Forelimb muscle (tissue), 1 donor: ENCODE measurements at regions not wholly inside any gene's neighbourhood (a gene's known extent, or its start where the extent isn't known, plus 50 kb on each side); places are given as distances from the start of the nearest gene placed in this dataset.

Experiments used
- DNase-seq: peaks from one replicate; pipeline ENCODE4 v3.0.0-alpha.2; 2013; ENCODE audit warnings: low read depth

DNA sequence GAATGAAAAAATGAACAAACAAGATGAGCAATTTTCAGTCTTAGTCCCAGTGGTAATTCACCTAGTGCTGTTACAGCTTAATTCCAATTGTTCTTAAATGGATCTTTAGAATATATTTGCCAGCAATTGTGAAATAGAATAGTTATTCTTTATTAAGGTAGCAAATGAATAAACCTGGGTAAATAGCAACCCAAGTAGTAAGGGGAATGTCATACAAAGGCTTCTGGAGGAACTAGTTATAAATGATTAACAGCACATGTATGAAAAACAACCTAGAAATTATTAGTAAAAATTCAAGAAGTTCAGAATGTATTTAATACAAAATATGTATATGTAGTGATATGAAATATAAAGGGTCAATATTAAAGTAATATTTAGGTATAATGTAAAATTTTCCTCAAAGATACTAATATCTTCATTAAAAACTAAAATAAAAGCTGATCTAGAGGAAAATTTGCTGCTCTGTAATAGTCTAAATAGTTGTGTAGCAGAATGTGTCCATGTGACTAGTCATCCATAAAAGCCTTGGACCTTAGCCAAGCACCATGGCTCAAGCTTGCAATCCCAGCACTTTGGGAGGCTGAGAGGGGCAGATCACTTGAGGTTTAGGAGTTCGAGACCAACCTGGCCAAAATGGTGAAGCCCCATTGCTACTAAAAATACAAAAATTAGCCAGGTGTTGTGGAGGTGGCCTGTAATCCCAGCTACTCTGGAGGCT lies 535.9 kb upstream of the ATXN8OS start:
- no peak for DNase-seq

GRCh38 chr13:69567514-69567913 lies 540.1 kb upstream of the ATXN8OS start:
- no peak for DNase-seq

DNA sequence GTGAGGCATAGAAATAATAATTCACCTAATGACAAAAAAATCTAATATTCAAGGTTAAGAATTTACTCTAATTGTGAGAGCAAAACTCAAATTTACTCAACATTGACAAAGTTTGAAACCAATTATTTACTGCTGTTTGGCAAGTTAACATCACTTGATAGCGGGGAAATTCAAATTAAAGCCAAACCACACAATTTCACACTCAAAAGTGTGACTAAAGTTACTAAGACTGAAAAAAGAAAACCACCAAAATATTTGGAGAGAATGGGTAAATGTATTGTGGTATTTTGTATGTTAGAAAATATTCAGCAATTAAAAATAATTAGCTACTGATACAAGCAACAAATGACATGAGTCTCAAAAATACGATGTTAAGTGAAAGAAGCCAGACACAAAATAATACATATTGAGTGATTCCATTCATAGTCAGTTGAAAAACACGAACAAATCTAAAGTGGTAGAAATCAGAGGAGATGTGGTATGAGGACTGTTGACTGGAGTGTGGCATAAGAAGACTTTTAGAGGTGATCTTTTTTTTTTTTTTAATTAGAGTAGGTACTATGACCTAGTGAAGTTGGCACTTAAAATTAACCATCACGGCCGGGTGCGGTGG lies 541.4 kb upstream of the ATXN8OS start:
- DNase-seq: no peak

- no peak for DNase-seq
Observed at GRCh38 chr13:69565334-69565733, 542.3 kb upstream of the ATXN8OS start.

DNA sequence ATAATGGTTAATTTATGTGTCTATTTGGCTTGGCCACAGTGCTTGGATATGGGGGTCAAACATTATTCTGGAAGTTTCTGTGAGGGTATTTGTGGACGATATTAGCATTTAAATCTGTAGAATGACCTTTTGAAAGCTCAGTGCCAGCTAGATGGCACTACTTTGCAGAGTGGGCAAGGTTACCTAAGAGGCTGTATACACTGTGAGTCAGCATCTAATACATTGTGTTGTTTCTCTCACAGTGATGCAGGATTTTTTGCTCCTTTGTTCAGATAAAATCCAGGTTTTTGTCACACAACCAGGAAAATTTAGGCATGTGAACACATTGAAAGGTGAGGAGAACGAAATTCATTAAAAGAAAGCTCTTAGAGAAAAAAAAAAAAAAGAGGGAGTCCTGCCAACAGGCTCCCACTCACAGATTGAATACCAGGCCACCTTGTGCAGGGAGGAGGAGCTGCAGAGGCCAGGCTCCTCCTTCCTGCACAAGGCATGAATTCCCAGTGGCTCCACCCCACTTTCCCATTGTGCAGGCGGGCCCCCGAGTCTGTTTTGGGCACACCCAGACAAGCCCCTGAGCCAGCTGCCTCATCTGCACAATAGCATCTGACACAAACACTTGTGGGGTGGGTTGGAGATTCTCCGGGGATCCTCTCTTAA lies 551.0 kb upstream of the ATXN8OS start:
- DNase-seq: no peak

GRCh38 chr13:69553976-69554375 lies 553.6 kb upstream of the ATXN8OS start:
- no peak for DNase-seq

GRCh38 chr13:69551193-69551592 lies 556.4 kb upstream of the ATXN8OS start:
- DNase-seq: no peak

GRCh38 chr13:69547780-69548179 lies 559.8 kb upstream of the ATXN8OS start:
- no peak for DNase-seq

- no peak for DNase-seq
Observed at GRCh38 chr13:69545551-69545950, 562.1 kb upstream of the ATXN8OS start.

- DNase-seq: no peak
Observed at GRCh38 chr13:69524459-69525150, 583.0 kb upstream of the ATXN8OS start.

DNA sequence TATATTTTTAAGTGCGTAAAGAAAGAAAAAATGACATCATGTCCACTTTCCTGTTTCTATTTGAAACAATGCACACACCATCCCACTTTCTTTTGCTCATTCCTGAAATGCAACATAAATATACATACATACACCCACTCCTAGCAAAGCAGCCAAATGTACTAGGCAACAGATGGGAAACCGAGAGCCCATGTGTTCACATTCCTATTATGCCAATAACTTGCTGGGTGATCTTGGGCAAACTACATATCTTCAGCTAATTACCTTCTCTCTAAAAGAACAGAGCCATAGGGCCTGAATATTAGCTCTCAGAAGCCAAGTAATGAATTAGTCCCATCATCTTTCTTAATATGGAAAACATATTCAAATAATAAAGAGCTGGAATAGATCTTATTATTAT lies 610.6 kb upstream of the ATXN8OS start:
- DNase-seq: no peak

DNA sequence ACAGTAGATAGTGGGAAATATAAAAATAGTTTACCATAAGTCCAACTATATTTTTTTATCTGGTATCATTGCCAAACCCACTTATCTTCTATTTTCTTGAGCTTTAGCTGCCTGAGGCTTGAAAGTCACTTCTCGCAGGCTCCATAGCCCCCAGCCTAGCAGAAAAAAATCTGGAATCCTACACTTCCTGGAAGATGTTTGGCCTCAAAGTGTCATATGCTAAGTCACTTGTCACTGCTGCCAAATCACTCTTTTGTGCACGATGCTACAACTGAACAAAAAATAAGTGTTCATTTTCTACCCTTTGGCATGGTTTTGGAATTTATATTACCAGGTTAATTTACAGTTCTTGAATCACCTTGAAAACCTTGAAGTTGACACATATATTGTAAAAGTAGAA lies 612.5 kb upstream of the ATXN8OS start:
- no peak for DNase-seq

- no peak for DNase-seq
Observed at GRCh38 chr13:69487576-69487975, 620.0 kb upstream of the ATXN8OS start.

GRCh38 chr13:69485991-69486592 lies 621.5 kb upstream of the ATXN8OS start:
- no peak for DNase-seq

DNA sequence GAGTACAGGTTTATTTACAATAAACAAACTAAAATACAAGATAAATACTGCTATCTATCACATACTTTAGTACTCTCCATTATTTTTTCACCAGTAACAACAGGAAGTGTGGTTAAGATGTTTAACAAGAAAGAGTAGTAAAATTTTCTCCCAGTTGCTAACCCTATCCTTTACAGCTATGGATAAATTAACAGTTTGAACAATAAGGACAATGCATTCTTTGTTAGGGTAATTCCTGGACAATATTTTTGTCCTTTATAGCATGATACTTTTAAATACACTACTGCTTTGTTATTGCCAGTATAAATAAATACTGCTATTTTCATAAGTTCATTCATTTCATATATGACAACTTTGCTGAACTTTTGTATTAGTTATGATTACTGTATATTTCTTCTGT lies 630.2 kb upstream of the ATXN8OS start:
- DNase-seq: no peak

- DNase-seq: no peak
Observed at GRCh38 chr13:69474011-69474685, 633.5 kb upstream of the ATXN8OS start.

DNA sequence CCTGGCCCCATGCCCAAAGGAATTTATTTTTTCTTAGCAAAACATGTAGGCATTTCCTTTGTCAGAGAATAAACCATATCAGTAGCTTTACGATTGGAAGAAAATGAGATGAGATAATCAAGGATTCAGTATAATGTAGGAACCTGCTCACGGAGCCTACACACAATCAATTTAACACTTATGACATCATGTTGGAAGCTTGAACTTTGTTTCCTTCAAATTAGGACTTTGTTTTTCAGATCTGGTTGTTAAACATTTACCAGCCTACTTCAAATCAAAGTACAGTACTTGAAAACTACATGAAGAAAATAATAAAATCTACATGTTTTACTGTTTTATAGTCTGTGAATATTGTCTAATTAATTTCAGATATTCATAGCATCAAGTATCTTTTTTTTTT lies 639.0 kb upstream of the ATXN8OS start:
- DNase-seq: no peak

- no peak for DNase-seq
Observed at GRCh38 chr13:69461397-69461796, 646.2 kb upstream of the ATXN8OS start.

- DNase-seq: no peak
Observed at GRCh38 chr13:69459346-69459745, 648.3 kb upstream of the ATXN8OS start.

DNA sequence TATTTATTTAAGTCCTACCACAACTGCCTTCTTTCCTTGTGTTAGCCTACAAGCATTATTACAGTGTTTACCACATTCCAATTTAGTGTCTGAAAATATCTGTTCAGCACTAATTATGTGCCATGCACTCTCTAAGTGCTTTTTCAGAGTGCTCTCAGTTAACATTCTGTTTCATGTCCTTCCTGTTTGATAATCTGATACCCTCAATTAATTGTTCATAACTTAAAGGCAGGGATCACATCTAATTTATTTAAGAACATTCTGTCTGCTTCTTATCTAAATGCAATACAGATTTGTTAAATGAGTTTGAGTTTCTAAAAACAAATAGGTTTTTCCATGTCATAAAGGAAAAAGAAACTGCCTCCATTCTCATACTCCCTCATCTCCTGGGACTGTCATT lies 649.6 kb upstream of the ATXN8OS start:
- DNase-seq: no peak

DNA sequence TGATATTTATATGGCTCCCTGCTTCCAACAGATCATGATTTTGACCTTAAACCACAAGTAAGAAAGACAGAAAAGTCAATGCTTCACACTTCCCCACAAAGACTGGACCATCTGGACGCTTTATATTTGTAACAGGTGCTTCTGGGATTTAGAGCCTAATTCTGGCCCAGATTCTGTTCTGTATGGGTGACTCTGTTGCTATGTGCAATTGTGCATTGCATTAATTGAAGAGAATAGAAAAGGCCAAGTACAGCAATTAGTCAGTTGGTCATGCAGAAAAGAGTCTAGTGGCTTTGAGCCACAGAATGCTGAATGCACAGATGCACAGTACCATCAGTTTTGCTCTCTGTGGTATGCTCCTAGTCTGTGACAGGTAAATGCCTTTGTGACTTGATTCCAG lies 657.4 kb upstream of the ATXN8OS start:
- no peak for DNase-seq

- no peak for DNase-seq
Observed at GRCh38 chr13:69425235-69425634, 682.4 kb upstream of the ATXN8OS start.
